MCF 10A (cell line): ENCODE measurements at regions not wholly inside any gene's neighbourhood (a gene's known extent, or its start where the extent isn't known, plus 50 kb on each side); places are given as distances from the start of the nearest gene placed in this dataset.
"Not testable (repeated sequence)": the region's sequence is repeated elsewhere in the genome, so short reads cannot be mapped to it uniquely, and the experiment has no call there.

ENCODE experiments used
- BruUV-seq: library from RNA; stranded (reverse); fragments of 400-500 nt; replicated peaks from 2 replicates; lab custom pipeline; 2021; lab: Mats Ljungman, UMichigan
- CTCF ChIA-PET: fragments of 300-600 bp; sonication (Branson Sonifier 250); formaldehyde crosslinking; extraction: SDS; loops from one replicate; lab custom pipeline; 2021; ENCODE audit warnings: antibody characterized with exemption, inconsistent platforms; lab: Yijun Ruan, JAX
- POLR2A ChIA-PET: fragments of 300-600, 350-650 bp; sonication (Branson Sonifier 250); formaldehyde crosslinking; extraction: SDS; loops from one replicate; lab custom pipeline; 2020; ENCODE audit warnings: antibody characterized with exemption, inconsistent platforms; lab: Yijun Ruan, JAX
- DNase-seq: peaks from one replicate; pipeline ENCODE4 v3.0.0-alpha.2; 2018; ENCODE audit not compliant: unreplicated experiment
- H3K27ac Mint-ChIP-seq: one replicate; pipeline ENCODE4 v1.8.0; 2022; ENCODE audit warnings: mild to moderate bottlenecking, low read depth, mixed read lengths; ENCODE audit not compliant: unreplicated experiment
- H3K27me3 Mint-ChIP-seq: one replicate; pipeline ENCODE4 v1.8.0; 2022; ENCODE audit warnings: mixed read lengths; ENCODE audit not compliant: insufficient read depth, unreplicated experiment
- H3K36me3 Mint-ChIP-seq: one replicate; pipeline ENCODE4 v1.8.0; 2022; ENCODE audit warnings: mild to moderate bottlenecking, moderate library complexity, mixed read lengths; ENCODE audit not compliant: insufficient read depth, unreplicated experiment
- H3K4me1 Mint-ChIP-seq: one replicate; pipeline ENCODE4 v1.8.0; 2022; ENCODE audit warnings: mixed read lengths; ENCODE audit not compliant: insufficient read depth, unreplicated experiment
- H3K4me3 Mint-ChIP-seq: one replicate; pipeline ENCODE4 v1.8.0; 2022; ENCODE audit warnings: mild to moderate bottlenecking, moderate library complexity, mixed read lengths; ENCODE audit not compliant: unreplicated experiment
- H3K9me3 Mint-ChIP-seq: one replicate; pipeline ENCODE4 v1.8.0; 2022; ENCODE audit warnings: mixed read lengths; ENCODE audit not compliant: unreplicated experiment
- CTCF ChIP-seq: fragments of 200-600 bp; IDR thresholded peaks from one replicate; pipeline ENCODE4 v1.8.0; 2022; ENCODE audit warnings: antibody characterized with exemption, mild to moderate bottlenecking; ENCODE audit not compliant: unreplicated experiment
- intact Hi-C: fragments of 100-400 bp; cut with micrococcal nuclease; formaldehyde crosslinking; loops from 2 replicates; pipeline ENCODE4 v1.14.1; 2022

GRCh38 chr10:117801691-117802090, 245.1 kb downstream of the RAB11FIP2 start:
- no TSS peak for BruUV-seq
- peak overlapping the region; percentile 99 for H3K27ac Mint-ChIP-seq
- CTCF ChIA-PET, result interaction anchor here (1.0 to 1.1 kb wide), 2 partner anchors 9 to 359 kb away, joined by 4 to 5 read pairs; no protein-coding TSS in a partner anchor

GRCh38 chr10:117804470-117805011, 242.2 kb downstream of the RAB11FIP2 start:
- H3K4me3 Mint-ChIP-seq, result peak overlapping the region; percentile 44
- peak overlapping the region; percentile 99 for H3K27ac Mint-ChIP-seq
- intact Hi-C loops, result loop anchor here (5.0 kb wide), 1 partner anchor 243 kb away; the partner anchor contains the start of gene RAB11FIP2
- DNase-seq, result peak; percentile 82
- CTCF ChIA-PET, result interaction anchor here (0.6 to 1.2 kb wide), 3 partner anchors 11 to 153 kb away, joined by 3 to 4 read pairs (median 3); no protein-coding TSS in a partner anchor
- no peak for TF ChIP-seq CTCF
- peaks cover 42% of the 10 kb centered on the region for H3K4me1 Mint-ChIP-seq
- no peaks in the 10 kb centered on the region for H3K36me3 Mint-ChIP-seq
- POLR2A ChIA-PET, result interaction anchor here (0.7 to 2.5 kb wide), 25 partner anchors 8 to 434 kb away, joined by 3 to 24 read pairs (median 5); partner anchors contain the start of genes PDZD8 and RAB11FIP2
- no peaks in the 10 kb centered on the region for H3K27me3 Mint-ChIP-seq
- no peaks in the 10 kb centered on the region for H3K9me3 Mint-ChIP-seq
- BruUV-seq, result no TSS peak

More at GRCh38 chr10:117801691-117802090, 245.1 kb downstream of the RAB11FIP2 start:
- TF ChIP-seq CTCF, result no peak
- intact Hi-C loops, result loop anchor here (5.0 kb wide), 1 partner anchor 246 kb away; the partner anchor contains the start of gene RAB11FIP2
- POLR2A ChIA-PET, result interaction anchor here (0.7 kb wide), 1 partner anchor 55 kb away, joined by 3 read pairs; no protein-coding TSS in a partner anchor
- DNase-seq, result peak; percentile 25
- Mint-ChIP-seq H3K36me3 (no peaks in the 10 kb centered on the region), H3K9me3 (no peaks in the 10 kb centered on the region), H3K4me3 (no peak overlapping the region), H3K27me3 (no peaks in the 10 kb centered on the region), H3K4me1 (peaks cover 40% of the 10 kb centered on the region)

GRCh38 chr10:117805139-117805538, 241.6 kb downstream of the RAB11FIP2 start:
- H3K4me3 Mint-ChIP-seq, result no peak overlapping the region
- H3K4me1 Mint-ChIP-seq, result peaks cover 48% of the 10 kb centered on the region
- no peak for DNase-seq
- BruUV-seq, result no TSS peak
- H3K36me3 Mint-ChIP-seq, result no peaks in the 10 kb centered on the region
- TF ChIP-seq CTCF, result no peak
- ChIA-PET POLR2A (interaction anchor here (0.8 to 2.5 kb wide), 12 partner anchors 8 to 435 kb away, joined by 3 to 24 read pairs (median 6); partner anchors contain the start of genes PDZD8 and RAB11FIP2), CTCF (no interaction called here)
- H3K9me3 Mint-ChIP-seq, result no peaks in the 10 kb centered on the region
- H3K27me3 Mint-ChIP-seq, result no peaks in the 10 kb centered on the region
- intact Hi-C loops, result no loop called here
- H3K27ac Mint-ChIP-seq, result peak overlapping the region; percentile 99

- Mint-ChIP-seq H3K9me3 (no peaks in the 10 kb centered on the region), H3K27ac (no peak overlapping the region)
Measured at GRCh38 chr10:117807441-117807840, 239.3 kb downstream of the RAB11FIP2 start.

GRCh38 chr10:117815816-117816215, 230.9 kb downstream of the RAB11FIP2 start:
- H3K27ac Mint-ChIP-seq, H3K9me3 Mint-ChIP-seq, DNase-seq, CTCF ChIA-PET, H3K36me3 Mint-ChIP-seq, H3K4me3 Mint-ChIP-seq, H3K27me3 Mint-ChIP-seq, BruUV-seq: not testable (repeated sequence)
- intact Hi-C loops, result loop anchor here (10.0 kb wide), 1 partner anchor 281 kb away; no protein-coding TSS in a partner anchor
- POLR2A ChIA-PET, result interaction anchor here (1.0 kb wide), 2 partner anchors 9 to 15 kb away, joined by 3 to 6 read pairs; no protein-coding TSS in a partner anchor
- H3K4me1 Mint-ChIP-seq, result peaks cover 21% of the 10 kb centered on the region

More at GRCh38 chr10:117807441-117807840, 239.3 kb downstream of the RAB11FIP2 start:
- Mint-ChIP-seq H3K36me3 (no peaks in the 10 kb centered on the region), H3K27me3 (no peaks in the 10 kb centered on the region), H3K4me3 (no peak overlapping the region), H3K4me1 (peaks cover 36% of the 10 kb centered on the region)
- ChIA-PET CTCF (interaction anchor here (0.6 to 0.9 kb wide), 2 partner anchors 82 to 164 kb away, joined by 3 read pairs; no protein-coding TSS in a partner anchor), POLR2A (interaction anchor here (0.6 to 2.5 kb wide), 4 partner anchors 11 to 926 kb away, joined by 3 to 14 read pairs (median 4); no protein-coding TSS in a partner anchor)
- intact Hi-C loops, result no loop called here
- BruUV-seq, result no TSS peak
- TF ChIP-seq CTCF, result no peak
- DNase-seq, result no peak
